H1 (cell line): ENCODE measurements at regions not wholly inside any gene's neighbourhood (a gene's known extent, or its start where the extent isn't known, plus 50 kb on each side); places are given as distances from the start of the nearest gene placed in this dataset.

ENCODE experiments used
- CTCF ChIA-PET: fragments of 300-600 bp; sonication (Branson Sonifier 250); formaldehyde crosslinking; loops from one replicate; lab custom pipeline; 2021; ENCODE audit not compliant: partially characterized antibody; lab: Charles Lee
- POLR2A ChIA-PET: fragments of 300-600 bp; sonication (Branson Sonifier 250); formaldehyde crosslinking; loops from one replicate; lab custom pipeline; 2021; ENCODE audit warnings: inconsistent platforms; ENCODE audit not compliant: partially characterized antibody; lab: Charles Lee
- DNase-seq, 2 experiments: peaks; one replicate each; pipeline versions ENCODE4 v3.0.0 to v3.0.0-alpha.2; 2010 to 2022; ENCODE audit warnings: low spot score in 2 of 2, low read depth in 1 of 2, mixed read lengths in 1 of 2
- FAIRE-seq: peaks from 2 replicates; lab custom pipeline; 2011; peaks lifted over from hg19 to GRCh38; lab: Jason Lieb, UNC
- H2AFZ ChIP-seq: 2 replicates; pipeline ENCODE4 v1.8.1; 2012; ENCODE audit warnings: low read length, inconsistent platforms
- H2AK5ac ChIP-seq: 2 replicates; pipeline ENCODE4 v1.6.1; 2013; ENCODE audit warnings: low read depth, low read length
- H2BK120ac ChIP-seq: replicated peaks from 2 replicates; pipeline ENCODE3; 2013; ENCODE audit warnings: low read depth, low read length, inconsistent platforms
- H2BK12ac ChIP-seq: 2 replicates; pipeline ENCODE4 v1.6.1; 2013; ENCODE audit warnings: low read depth, low read length
- H2BK15ac ChIP-seq: 2 replicates; pipeline ENCODE4 v1.6.1; 2013; ENCODE audit warnings: low read length
- H2BK20ac ChIP-seq: 2 replicates; pipeline ENCODE4 v1.6.1; 2013; ENCODE audit warnings: low read length
- H2BK5ac ChIP-seq: 2 replicates; pipeline ENCODE4 v1.6.1; 2013; ENCODE audit warnings: low read depth, low read length
- H3K14ac ChIP-seq: 2 replicates; pipeline ENCODE4 v1.6.1; 2013; ENCODE audit warnings: inconsistent platforms; ENCODE audit not compliant: insufficient read length
- H3K18ac ChIP-seq: 2 replicates; pipeline ENCODE4 v1.6.1; 2013; ENCODE audit warnings: low read length; ENCODE audit errors: extremely low read depth
- H3K23ac ChIP-seq: 2 replicates; pipeline ENCODE4 v1.6.1; 2013; ENCODE audit warnings: inconsistent platforms; ENCODE audit not compliant: insufficient read length
- H3K23me2 ChIP-seq: 2 replicates; pipeline ENCODE4 v1.6.1; 2013; ENCODE audit warnings: low read depth, low read length
- H3K27ac ChIP-seq: 2 replicates; pipeline ENCODE4 v1.6.1; 2011; ENCODE audit warnings: low read depth, low read length, inconsistent platforms
- H3K27me3 ChIP-seq, 4 experiments: replicated peaks in 1 of 4; 1 replicate in 1 of 4; 2 replicates in 3 of 4; pipeline versions ENCODE4 v1.6.1 to v1.8.1; 2011 to 2013; ENCODE audit warnings: low read length in 3 of 4, mild to moderate bottlenecking in 3 of 4, inconsistent platforms in 2 of 4, mixed read lengths in 2 of 4, moderate library complexity in 1 of 4; ENCODE audit not compliant: control insufficient read depth in 3 of 4, insufficient read depth in 3 of 4; ENCODE audit errors: extremely low read depth in 1 of 4
- H3K36me3 ChIP-seq, 4 experiments: 2 replicates each; pipeline versions ENCODE4 v1.6.1 to v1.8.1; 2011 to 2013; ENCODE audit warnings: mild to moderate bottlenecking in 4 of 4, low read length in 3 of 4, moderate library complexity in 2 of 4, control low read depth in 1 of 4, inconsistent platforms in 1 of 4; ENCODE audit not compliant: insufficient read depth in 4 of 4, control insufficient read depth in 2 of 4
- H3K4ac ChIP-seq: replicated peaks from 2 replicates; pipeline ENCODE3; 2013; ENCODE audit warnings: low read length, low read depth, mixed read lengths, inconsistent platforms; ENCODE audit not compliant: insufficient read length
- H3K4me1 ChIP-seq, 4 experiments: replicated peaks in 1 of 4; 1 replicate in 1 of 4; 2 replicates in 3 of 4; pipeline versions ENCODE4 v1.6.1 to v1.8.1; 2011 to 2013; ENCODE audit warnings: low read length in 3 of 4, inconsistent platforms in 2 of 4, mixed read lengths in 1 of 4; ENCODE audit not compliant: insufficient read depth in 4 of 4, control insufficient read depth in 3 of 4
- H3K4me2 ChIP-seq, 2 experiments: 2 replicates each; pipeline versions ENCODE4 v1.6.1 to v1.8.1; 2011 to 2013; ENCODE audit warnings: low read depth in 2 of 2, low read length in 2 of 2, control low read depth in 1 of 2, inconsistent platforms in 1 of 2, mild to moderate bottlenecking in 1 of 2; ENCODE audit not compliant: insufficient read depth in 1 of 2
- H3K4me3 ChIP-seq, 4 experiments: fragments of 200-600, 300-600 bp in 1 of 4; sonication (generic), shearing (Covaris generic), sonication (Bioruptor Twin) in 1 of 4; 2 replicates each; pipeline versions ENCODE4 v1.5.1 to v1.8.1; 2011 to 2016; ENCODE audit warnings: low read length in 4 of 4, low read depth in 3 of 4, control low read depth in 2 of 4, inconsistent platforms in 2 of 4, mild to moderate bottlenecking in 2 of 4, mixed read lengths in 1 of 4, moderate library complexity in 1 of 4; ENCODE audit not compliant: insufficient read depth in 2 of 4; ENCODE audit errors: extremely low read depth in 1 of 4
- H3K56ac ChIP-seq: replicated peaks from 2 replicates; pipeline ENCODE3; 2013; ENCODE audit warnings: low read depth, mild to moderate bottlenecking, mixed read lengths, low read length, inconsistent platforms; ENCODE audit not compliant: insufficient read length
- H3K79me1 ChIP-seq: 2 replicates; pipeline ENCODE4 v1.6.1; 2013; ENCODE audit warnings: low read depth, low read length, control low read depth
- H3K79me2 ChIP-seq, 2 experiments: 2 replicates each; pipeline versions ENCODE4 v1.6.1 to v1.8.1; 2012 to 2013; ENCODE audit warnings: low read length in 2 of 2, mild to moderate bottlenecking in 2 of 2, inconsistent platforms in 1 of 2; ENCODE audit not compliant: insufficient read depth in 2 of 2, control insufficient read depth in 1 of 2
- H3K9ac ChIP-seq, 4 experiments: replicated peaks in 1 of 4; 1 replicate in 1 of 4; 2 replicates in 3 of 4; pipeline versions ENCODE4 v1.6.1 to v1.8.1; 2011 to 2013; ENCODE audit warnings: low read depth in 3 of 4, low read length in 3 of 4, control low read depth in 2 of 4, mild to moderate bottlenecking in 2 of 4, moderate library complexity in 2 of 4, inconsistent platforms in 1 of 4; ENCODE audit errors: extremely low read depth in 1 of 4
- H3K9me3 ChIP-seq, 2 experiments: 2 replicates each; pipeline versions ENCODE4 v1.6.1 to v1.8.1; 2012 to 2013; ENCODE audit warnings: mild to moderate bottlenecking in 2 of 2, moderate library complexity in 2 of 2, control low read depth in 1 of 2, inconsistent platforms in 1 of 2, low read depth in 1 of 2, low read length in 1 of 2, mixed read lengths in 1 of 2; ENCODE audit not compliant: insufficient read depth in 2 of 2
- H4K20me1 ChIP-seq, 2 experiments: replicated peaks in 1 of 2; 2 replicates each; pipeline versions ENCODE3 to v1.8.1; 2011 to 2013; ENCODE audit warnings: inconsistent platforms in 2 of 2, low read length in 2 of 2, mild to moderate bottlenecking in 1 of 2; ENCODE audit not compliant: insufficient read depth in 2 of 2, control insufficient read depth in 1 of 2
- H4K5ac ChIP-seq: 2 replicates; pipeline ENCODE4 v1.6.1; 2013; ENCODE audit warnings: low read length, low read depth, mixed read lengths, inconsistent platforms; ENCODE audit not compliant: insufficient read length
- H4K8ac ChIP-seq: 2 replicates; pipeline ENCODE4 v1.8.0; 2013; ENCODE audit warnings: mild to moderate bottlenecking, moderate library complexity, low read length, inconsistent platforms; ENCODE audit not compliant: insufficient read depth; ENCODE audit errors: extremely low read depth
- H4K91ac ChIP-seq: replicated peaks from 2 replicates; pipeline ENCODE3; 2013; ENCODE audit warnings: low read length, mixed read lengths, inconsistent platforms; ENCODE audit not compliant: insufficient read length
- GTF2F1 ChIP-seq: IDR thresholded peaks from 2 replicates; pipeline ENCODE4 v1.6.1; 2012; ENCODE audit warnings: low read depth, low read length, improper control_type of control experiment, borderline replicate concordance
- KDM4A ChIP-seq: IDR thresholded peaks from one replicate; pipeline ENCODE4 v1.7.1; 2012; ENCODE audit warnings: low read depth, mild to moderate bottlenecking, moderate library complexity, low read length, inconsistent platforms; ENCODE audit not compliant: severe bottlenecking
- KDM5A ChIP-seq: fragments of 200-600 bp; IDR thresholded peaks from 2 replicates; pipeline ENCODE4 v1.7.1; 2012; ENCODE audit warnings: mild to moderate bottlenecking, low read length, inconsistent platforms, mixed read lengths
- RXRA ChIP-seq: IDR thresholded peaks from 2 replicates; pipeline ENCODE4 v1.6.1; 2011; ENCODE audit warnings: low read depth, mild to moderate bottlenecking, low read length, moderate library complexity; ENCODE audit not compliant: insufficient read depth
- YY1 ChIP-seq: IDR thresholded peaks from 2 replicates; pipeline ENCODE4 v1.6.1; 2011; ENCODE audit warnings: low read depth, mild to moderate bottlenecking, low read length
- WGBS, 2 experiments: shearing (Covaris generic) in 1 of 2; methylation state at CpG; one replicate each; pipeline versions ENCODE4 v1.1.6 to v1.1.7; 2013 to 2015; ENCODE audit warnings: low lambda C conversion rate in 2 of 2, mixed read lengths in 2 of 2, inconsistent platforms in 1 of 2, low coverage in 1 of 2, missing lambda C conversion rate in 1 of 2; ENCODE audit not compliant: insufficient replicate concordance in 2 of 2, insufficient coverage in 1 of 2, insufficient read length in 1 of 2; ENCODE audit errors: extremely low coverage in 1 of 2, missing lambda C conversion rate in 1 of 2; 5-methylcytosine and 5-hydroxymethylcytosine counted together
- TF ChIP-seq, protein P1 (sequence below): IDR thresholded peaks from 2 replicates; pipeline ENCODE4 v1.6.1; 2012; ENCODE audit warnings: inconsistent platforms

DNA sequence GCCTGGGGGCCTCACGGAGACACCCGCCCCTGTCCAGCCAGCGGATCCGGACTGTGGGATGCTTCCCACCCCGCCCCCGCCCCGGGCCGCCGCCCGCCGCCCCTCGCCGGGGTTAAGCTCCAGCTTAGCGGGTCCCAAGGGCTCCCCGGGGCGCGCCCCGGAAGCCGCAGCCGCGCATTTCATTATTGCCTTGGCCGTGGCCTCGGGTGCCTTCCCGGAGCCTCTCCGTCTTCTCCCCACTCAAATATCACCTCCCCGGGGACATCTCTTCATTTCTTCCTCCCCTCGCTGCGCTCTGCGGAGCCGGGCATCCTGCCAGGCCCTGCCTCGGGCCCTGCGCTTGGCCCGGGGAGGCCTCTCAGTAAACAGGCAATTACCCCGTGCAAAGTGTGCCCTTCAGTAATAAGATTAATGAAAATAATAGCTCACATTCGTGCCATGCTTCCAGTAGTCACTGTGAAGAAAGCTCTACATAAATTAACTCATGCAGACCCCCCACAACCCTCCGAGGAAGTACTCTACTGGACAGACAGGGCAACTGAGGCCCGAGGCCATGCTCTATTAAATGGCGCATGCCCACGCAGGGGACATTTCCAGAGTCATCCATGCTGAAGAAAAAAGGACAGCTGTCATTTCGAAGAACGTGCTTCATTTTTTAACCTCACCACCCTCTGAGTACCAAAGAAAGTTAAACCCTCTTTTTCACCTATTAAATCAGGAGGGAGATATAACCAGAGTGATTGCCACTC, 49.9 kb upstream of the LAPTM5 start:
- H3K27me3 ChIP-seq, result peaks cover 0 to 7% (median 3%) of the 10 kb centered on the region in 4 experiments; a peak in 2 of 7 replicates
- 0 out of 2 replicates have a peak overlapping the region, but pooled peaks have one; percentile 31 for H2BK5ac ChIP-seq
- no peaks in the 10 kb centered on the region for H3K9me3 ChIP-seq
- ChIA-PET CTCF (interaction anchor here (0.6 to 38.1 kb wide), 10 partner anchors 14 to 114 kb away, joined by 3 to 1519 read pairs (median 37); partner anchors contain the start of gene SDC3), POLR2A (interaction anchor here (2.2 kb wide), 1 partner anchor 9 kb away, joined by 8 read pairs; no protein-coding TSS in a partner anchor)
- H2BK120ac ChIP-seq, result no peak overlapping the region
- no peak for DNase-seq
- peaks cover 19 to 40% (median 22%) of the 10 kb centered on the region in 4 experiments for H3K4me1 ChIP-seq
- H3K23me2 ChIP-seq, result no peaks in the 10 kb centered on the region
- H3K79me1 ChIP-seq, result no peaks in the 10 kb centered on the region
- H4K5ac ChIP-seq, result no peak overlapping the region
- 89% methylated on average over 26 of the region's 41 CpGs; no CpG with 5 or more reads in 1 of the 2 experiments for WGBS, 2 experiments
- no peaks in the 10 kb centered on the region for H4K20me1 ChIP-seq
- no peak overlapping the region for H3K4ac ChIP-seq
- H4K8ac ChIP-seq, result no peak overlapping the region
- H3K9ac ChIP-seq, result no peak overlapping the region
- H3K27ac ChIP-seq, result no peak overlapping the region
- no peak overlapping the region for H3K14ac ChIP-seq
- no peak overlapping the region for H2AFZ ChIP-seq
- no peak overlapping the region for H3K23ac ChIP-seq
- FAIRE-seq, result no peak
- H3K56ac ChIP-seq, result no peak overlapping the region
- no peaks in the 10 kb centered on the region for H3K79me2 ChIP-seq
- H4K91ac ChIP-seq, result no peak overlapping the region
- H3K4me2 ChIP-seq, result no peak overlapping the region
- no peak overlapping the region for H2BK20ac ChIP-seq
- H2BK12ac ChIP-seq, result no peak overlapping the region
- no peaks in the 10 kb centered on the region for H3K36me3 ChIP-seq
- no peak overlapping the region for H2AK5ac ChIP-seq
- H2BK15ac ChIP-seq, result no peak overlapping the region
- no peak overlapping the region for H3K18ac ChIP-seq
- no peak overlapping the region for H3K4me3 ChIP-seq
- TF ChIP-seq, protein P1, sequence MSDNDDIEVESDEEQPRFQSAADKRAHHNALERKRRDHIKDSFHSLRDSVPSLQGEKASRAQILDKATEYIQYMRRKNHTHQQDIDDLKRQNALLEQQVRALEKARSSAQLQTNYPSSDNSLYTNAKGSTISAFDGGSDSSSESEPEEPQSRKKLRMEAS, result no peak
- TF ChIP-seq KDM5A (no peak), RXRA (no peak), GTF2F1 (no peak), YY1 (no peak), KDM4A (no peak)
